ENCODE measurements at regions not wholly inside any gene's neighbourhood (a gene's known extent, or its start where the extent isn't known, plus 50 kb on each side); places are given as distances from the start of the nearest gene placed in this dataset.
"Not testable (repeated sequence)": the region's sequence is repeated elsewhere in the genome, so short reads cannot be mapped to it uniquely, and the experiment has no call there.

DNA sequence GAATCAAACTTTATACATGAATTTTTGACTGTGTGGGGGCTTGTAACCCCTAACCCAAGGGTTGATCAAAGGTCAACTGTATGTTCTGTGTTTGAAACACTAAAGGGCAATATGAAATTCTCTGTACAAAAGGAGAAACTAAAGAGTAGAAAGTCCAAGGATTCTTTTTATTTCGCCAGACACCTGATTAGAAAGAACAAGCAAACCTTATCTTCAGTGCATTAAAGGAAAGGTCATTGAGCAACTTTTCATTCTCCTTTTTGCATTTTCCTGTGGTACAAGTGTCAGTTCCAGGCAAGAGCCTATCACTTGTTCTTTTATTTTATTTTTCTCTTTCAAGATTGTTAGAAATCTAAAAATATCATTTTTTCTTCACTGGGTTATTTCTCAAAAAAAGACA, 430.1 kb upstream of the EPHA3 start:
- DNase-seq, result no peak

- no peak for DNase-seq
These were observed 428.7 kb upstream of the EPHA3 start for GRCh38 chr3:88678747-88679146.

GRCh38 chr3:88690287-88690686, 417.1 kb upstream of the EPHA3 start:
- no peak for DNase-seq

- DNase-seq, result no peak
These were observed 416.3 kb upstream of the EPHA3 start for GRCh38 chr3:88691081-88691480.

GRCh38 chr3:88703501-88704059, 403.8 kb upstream of the EPHA3 start:
- no peak for DNase-seq

GRCh38 chr3:88704338-88704737, 403.1 kb upstream of the EPHA3 start:
- no peak for DNase-seq

- DNase-seq, result no peak
These were observed 399.6 kb upstream of the EPHA3 start for GRCh38 chr3:88707837-88708236.

DNA sequence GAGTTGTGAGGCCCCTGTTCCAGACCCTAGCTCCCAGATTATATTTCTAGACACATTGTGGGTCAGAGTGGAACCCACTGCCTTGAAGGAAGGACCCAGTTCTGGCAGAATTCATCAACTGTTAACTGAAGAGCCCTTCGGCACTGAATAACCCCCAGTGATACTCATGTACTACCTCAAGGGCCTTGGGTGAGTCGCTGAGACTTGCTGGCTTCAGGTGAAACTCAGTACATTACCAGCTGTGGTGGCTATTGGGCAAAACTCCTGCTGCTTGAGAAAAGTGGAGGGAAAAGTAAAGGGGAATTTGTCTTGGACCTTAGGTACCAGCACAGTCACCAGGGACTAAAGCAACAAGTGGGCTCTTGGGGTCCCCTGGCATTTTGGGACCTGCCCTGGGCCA, 394.9 kb upstream of the EPHA3 start:
- no peak for DNase-seq

- no peak for DNase-seq
These were observed 394.2 kb upstream of the EPHA3 start for GRCh38 chr3:88713233-88713691.

DNA sequence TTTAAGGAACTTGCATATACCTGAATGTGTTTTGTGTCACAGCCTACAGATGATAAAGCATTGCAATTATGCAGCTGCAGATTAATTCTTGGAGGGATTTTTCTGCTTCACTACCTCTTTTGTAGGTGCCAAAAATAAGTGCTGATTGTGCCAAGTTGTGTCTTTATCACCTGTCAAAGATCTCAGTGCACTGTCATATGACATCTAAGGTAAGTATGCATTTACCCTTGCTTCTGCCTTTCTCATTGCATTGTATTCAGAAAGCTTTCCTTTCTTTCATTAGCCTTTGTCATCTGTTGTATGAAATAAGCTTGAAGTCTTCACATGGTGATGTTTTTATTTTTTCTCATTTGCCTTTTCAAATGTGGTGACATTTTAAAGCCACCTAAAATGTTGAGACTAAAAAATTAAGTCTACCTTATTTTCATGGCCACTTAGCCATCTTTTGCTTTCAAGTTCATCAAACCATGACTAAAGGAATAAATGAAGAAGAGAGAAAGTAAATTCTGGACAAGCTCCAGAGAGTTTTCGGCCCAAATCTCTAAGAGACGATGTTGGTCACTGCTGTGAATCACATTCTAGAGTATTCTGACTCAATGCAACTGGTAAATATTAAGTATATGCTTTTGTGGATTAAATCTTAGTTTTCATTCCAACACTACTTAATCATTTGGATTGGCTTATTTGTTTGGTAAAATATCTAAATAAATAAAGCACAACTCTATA, 381.8 kb upstream of the EPHA3 start:
- no peak for DNase-seq

- DNase-seq, result peak; percentile 8
These were observed 375.2 kb upstream of the EPHA3 start for GRCh38 chr3:88732186-88732585.

DNA sequence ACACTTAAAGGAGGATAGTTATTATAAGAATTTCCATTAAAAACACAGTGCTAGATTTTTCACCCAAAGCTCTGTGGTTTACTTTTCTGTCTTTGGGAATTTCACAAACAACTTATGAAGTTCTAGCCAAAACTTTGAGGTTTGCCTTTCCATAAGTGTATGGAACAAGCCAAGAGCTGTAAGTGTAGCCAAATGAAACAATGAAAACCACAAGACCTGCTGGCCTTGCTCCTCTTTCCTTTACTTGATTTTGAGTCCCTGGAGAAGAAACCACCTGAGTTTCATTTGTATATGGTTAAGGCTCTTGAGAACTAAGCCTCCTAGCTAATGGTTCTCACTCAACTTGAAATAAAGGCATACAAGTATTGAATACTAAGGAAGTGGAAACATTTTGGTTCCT, 365.3 kb upstream of the EPHA3 start:
- DNase-seq, result no peak

- DNase-seq, result no peak
These were observed 364.5 kb upstream of the EPHA3 start for GRCh38 chr3:88742674-88743507.

DNA sequence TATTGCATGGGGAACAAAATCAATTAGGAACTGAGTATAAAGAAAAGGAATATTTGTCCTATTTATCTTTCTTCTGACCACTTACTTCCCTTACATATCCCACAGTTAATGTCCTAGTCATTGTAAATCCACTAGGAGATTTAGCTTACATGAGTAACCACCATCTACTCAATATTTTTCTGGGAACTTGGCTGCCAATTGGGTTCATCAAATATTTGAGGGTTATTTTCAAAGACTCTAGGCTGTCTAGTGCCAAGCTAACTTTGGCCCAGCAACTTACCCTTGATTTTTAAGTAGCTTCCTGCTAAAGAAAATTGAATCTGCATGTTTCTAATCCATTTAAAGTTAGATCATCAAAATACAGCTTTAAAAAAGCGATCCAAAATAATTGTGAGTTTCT, 362.5 kb upstream of the EPHA3 start:
- DNase-seq, result no peak

GRCh38 chr3:88747145-88747544, 360.3 kb upstream of the EPHA3 start:
- not testable (repeated sequence) for DNase-seq

- DNase-seq, result no peak
These were observed 348.7 kb upstream of the EPHA3 start for GRCh38 chr3:88758676-88759075.

DNA sequence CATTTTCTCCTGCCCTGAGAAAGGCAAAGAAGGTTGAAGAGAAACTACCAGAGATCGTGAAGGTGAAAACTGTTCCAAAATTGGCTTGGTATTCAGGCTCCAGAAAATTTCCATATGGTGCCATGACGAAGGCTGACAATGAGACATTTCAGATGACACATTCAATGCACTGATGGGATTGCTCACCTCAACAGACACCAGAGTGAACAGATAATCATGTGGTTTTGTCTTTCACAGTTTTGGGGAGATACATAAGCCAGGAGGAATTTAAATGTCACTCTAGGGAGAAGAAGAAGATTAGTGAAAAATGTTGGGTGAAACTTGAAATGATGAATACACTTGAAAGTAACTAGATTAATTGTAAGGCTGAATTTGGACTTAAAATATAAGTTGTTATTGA, 339.7 kb upstream of the EPHA3 start:
- DNase-seq, result no peak

GRCh38 chr3:88773766-88774165, 333.7 kb upstream of the EPHA3 start:
- DNase-seq, result no peak

DNA sequence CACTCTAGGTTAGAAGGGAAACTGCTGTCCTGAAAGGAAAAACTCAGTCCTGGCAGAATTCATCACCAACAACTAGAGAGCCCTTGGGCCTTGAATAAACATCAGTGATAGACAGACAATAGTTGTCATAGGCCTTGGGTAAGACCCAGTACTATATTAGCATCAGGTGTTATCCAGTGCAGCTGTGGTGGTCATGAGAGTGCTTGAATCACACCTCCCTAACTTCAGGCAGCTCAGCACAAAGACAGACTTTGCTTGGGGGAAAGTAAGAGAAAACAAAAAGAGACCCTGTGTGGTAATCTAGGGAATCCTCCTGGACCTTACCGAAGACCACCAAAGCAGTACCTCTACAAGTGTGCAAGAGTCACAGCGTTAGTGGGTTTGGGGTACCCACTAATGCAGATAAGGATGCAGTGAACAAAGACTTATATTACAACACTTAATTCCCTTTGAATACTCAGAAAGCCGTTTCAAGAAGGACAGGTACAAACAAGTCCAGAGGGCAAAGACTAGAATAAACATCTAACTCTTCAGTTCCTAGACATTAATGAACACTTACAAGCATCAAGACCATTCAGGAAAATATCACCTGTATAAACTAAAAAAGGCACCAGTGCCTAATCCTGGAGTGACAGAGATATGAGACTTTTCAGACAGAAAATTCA, 332.3 kb upstream of the EPHA3 start:
- DNase-seq, result no peak

- no peak for DNase-seq
These were observed 327.9 kb upstream of the EPHA3 start for GRCh38 chr3:88779482-88779881.

DNA sequence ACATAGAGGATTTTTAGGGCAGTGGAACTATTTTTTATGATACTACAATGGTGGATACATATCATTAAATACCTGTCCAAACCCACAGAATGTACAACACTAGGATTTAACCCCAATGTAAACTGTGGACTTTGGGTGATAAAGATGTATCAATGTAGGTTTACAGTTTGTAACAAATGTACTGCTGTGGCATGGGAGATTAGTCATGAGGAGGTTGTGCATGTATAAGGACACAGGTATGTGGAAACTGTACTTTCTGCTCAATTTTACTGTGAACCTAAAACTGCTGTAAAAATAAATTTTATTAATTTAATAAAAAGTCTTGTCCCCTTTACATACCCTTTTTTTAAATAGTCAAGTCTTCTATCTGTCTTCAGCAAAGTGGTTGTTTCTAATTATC, 322.5 kb upstream of the EPHA3 start:
- DNase-seq, result no peak

DNA sequence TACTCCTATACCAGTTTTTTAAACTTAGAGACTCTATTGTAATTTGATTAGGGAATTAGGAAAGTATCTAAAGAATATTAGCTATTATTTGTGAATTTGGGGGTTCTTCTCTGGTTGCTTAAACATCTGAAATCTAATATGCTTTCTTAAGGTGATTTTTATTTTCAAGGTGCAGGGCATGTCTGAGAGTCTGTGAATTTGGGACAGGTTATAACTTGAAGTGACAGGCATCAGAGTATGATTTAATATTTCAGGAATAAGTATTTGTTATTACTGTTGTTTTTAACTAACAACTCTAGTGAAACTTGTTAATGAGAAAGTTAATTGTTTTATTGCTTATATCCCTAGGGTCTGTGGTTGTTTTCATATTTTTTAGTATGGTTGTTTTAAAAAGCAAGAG, 321.6 kb upstream of the EPHA3 start:
- DNase-seq, result no peak

GRCh38 chr3:88795503-88795902, 311.9 kb upstream of the EPHA3 start:
- no peak for DNase-seq

Measured in renal pelvis (tissue), 1 donor.